RWPE2 (cell line): ENCODE measurements at regions not wholly inside any gene's neighbourhood (a gene's known extent, or its start where the extent isn't known, plus 50 kb on each side); places are given as distances from the start of the nearest gene placed in this dataset.
A peak's percentile ranks its signal among the peaks of the same experiment; 100 is the strongest.

Source experiments
- ATAC-seq: fragments of 200-7000 bp; cut with Tn5 transposase; 3 replicates; pipeline ENCODE4 v1.9.1; 2021; ENCODE audit warnings: low read depth
- DNase-seq: peaks from one replicate; pipeline ENCODE4 v3.0.0-alpha.2; 2020; ENCODE audit warnings: low spot score
- H3K27ac ChIP-seq: fragments of 450-650 bp; 2 replicates; pipeline ENCODE4 v1.5.1; 2017; ENCODE audit warnings: mild to moderate bottlenecking; ENCODE audit not compliant: poor library complexity, severe bottlenecking
- H3K27me3 ChIP-seq: fragments of 250-450 bp; sonication (Bioruptor Pico); 2 replicates; pipeline ENCODE4 v1.5.1; 2021; ENCODE audit warnings: mild to moderate bottlenecking, moderate library complexity; ENCODE audit not compliant: insufficient read depth, poor library complexity, severe bottlenecking
- H3K36me3 ChIP-seq: fragments of 250-450 bp; sonication (Bioruptor Pico); 2 replicates; pipeline ENCODE4 v1.5.1; 2020; ENCODE audit warnings: low read depth, mild to moderate bottlenecking, moderate library complexity
- H3K4me1 ChIP-seq: fragments of 250-450 bp; sonication (Bioruptor Pico); 2 replicates; pipeline ENCODE4 v1.5.1; 2021; ENCODE audit warnings: mild to moderate bottlenecking, moderate library complexity; ENCODE audit not compliant: insufficient read depth, poor library complexity, severe bottlenecking
- H3K4me3 ChIP-seq: fragments of 250-450 bp; sonication (Bioruptor Pico); 2 replicates; pipeline ENCODE4 v1.5.1; 2021; ENCODE audit warnings: mild to moderate bottlenecking, moderate library complexity; ENCODE audit not compliant: severe bottlenecking
- H3K9me3 ChIP-seq: fragments of 250-450 bp; sonication (Bioruptor Pico); 2 replicates; pipeline ENCODE4 v1.5.1; 2021; ENCODE audit warnings: mild to moderate bottlenecking, moderate library complexity; ENCODE audit not compliant: severe bottlenecking
- TF ChIP-seq, protein P1 (sequence below): fragments of 450-650 bp; IDR thresholded peaks from one replicate; pipeline ENCODE4 v1.5.1; 2017; ENCODE audit warnings: mild to moderate bottlenecking, moderate library complexity; ENCODE audit not compliant: poor library complexity, severe bottlenecking

DNA sequence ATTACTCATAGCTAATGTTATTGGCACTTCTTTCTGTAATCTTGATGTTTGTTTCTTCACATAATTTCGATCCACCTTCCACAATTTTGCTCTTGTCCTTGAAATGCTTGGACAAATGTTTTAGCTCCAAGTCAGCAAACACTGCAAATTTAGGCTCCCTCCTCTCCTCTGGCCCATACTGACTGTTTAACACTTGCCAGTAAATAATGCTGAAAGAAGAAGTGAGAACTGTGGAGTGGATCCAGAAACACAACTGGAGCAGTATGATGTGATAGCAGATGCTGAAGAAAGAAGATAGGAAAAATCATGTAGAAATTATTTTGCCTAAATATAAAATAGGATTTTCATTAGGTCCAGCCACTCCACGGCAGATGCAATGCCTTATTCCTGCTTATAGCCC, 415.0 kb upstream of the GYPC start:
- H3K9me3 ChIP-seq = no peaks in the 10 kb centered on the region
- DNase-seq = no peak
- H3K27ac ChIP-seq = no peak overlapping the region
- ATAC-seq = no peak
- H3K27me3 ChIP-seq = no peaks in the 10 kb centered on the region
- TF ChIP-seq, protein P1, sequence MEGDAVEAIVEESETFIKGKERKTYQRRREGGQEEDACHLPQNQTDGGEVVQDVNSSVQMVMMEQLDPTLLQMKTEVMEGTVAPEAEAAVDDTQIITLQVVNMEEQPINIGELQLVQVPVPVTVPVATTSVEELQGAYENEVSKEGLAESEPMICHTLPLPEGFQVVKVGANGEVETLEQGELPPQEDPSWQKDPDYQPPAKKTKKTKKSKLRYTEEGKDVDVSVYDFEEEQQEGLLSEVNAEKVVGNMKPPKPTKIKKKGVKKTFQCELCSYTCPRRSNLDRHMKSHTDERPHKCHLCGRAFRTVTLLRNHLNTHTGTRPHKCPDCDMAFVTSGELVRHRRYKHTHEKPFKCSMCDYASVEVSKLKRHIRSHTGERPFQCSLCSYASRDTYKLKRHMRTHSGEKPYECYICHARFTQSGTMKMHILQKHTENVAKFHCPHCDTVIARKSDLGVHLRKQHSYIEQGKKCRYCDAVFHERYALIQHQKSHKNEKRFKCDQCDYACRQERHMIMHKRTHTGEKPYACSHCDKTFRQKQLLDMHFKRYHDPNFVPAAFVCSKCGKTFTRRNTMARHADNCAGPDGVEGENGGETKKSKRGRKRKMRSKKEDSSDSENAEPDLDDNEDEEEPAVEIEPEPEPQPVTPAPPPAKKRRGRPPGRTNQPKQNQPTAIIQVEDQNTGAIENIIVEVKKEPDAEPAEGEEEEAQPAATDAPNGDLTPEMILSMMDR = no peak
- no peaks in the 10 kb centered on the region for H3K36me3 ChIP-seq
- no peaks in the 10 kb centered on the region for H3K4me1 ChIP-seq
- no peak overlapping the region for H3K4me3 ChIP-seq

DNA sequence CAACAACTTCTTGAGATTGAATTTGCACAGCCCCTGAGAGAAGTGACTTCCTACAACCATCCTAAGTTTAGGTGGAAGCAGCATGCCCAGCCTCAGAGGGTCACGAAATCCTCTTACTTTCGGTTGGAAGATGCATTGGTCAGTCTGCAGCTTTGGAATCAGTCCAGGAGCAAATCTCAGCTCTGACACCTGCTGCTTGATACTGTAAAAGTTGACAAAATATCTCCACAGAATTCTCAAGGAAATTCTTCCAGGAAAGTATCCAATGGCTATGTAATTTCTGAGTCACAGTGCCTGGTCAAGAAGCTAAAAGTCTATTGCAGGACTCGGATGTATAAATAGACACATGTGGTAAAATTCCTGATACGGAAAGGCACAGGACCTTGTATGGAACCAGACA, 414.5 kb upstream of the GYPC start:
- H3K4me3 ChIP-seq = no peak overlapping the region

DNA sequence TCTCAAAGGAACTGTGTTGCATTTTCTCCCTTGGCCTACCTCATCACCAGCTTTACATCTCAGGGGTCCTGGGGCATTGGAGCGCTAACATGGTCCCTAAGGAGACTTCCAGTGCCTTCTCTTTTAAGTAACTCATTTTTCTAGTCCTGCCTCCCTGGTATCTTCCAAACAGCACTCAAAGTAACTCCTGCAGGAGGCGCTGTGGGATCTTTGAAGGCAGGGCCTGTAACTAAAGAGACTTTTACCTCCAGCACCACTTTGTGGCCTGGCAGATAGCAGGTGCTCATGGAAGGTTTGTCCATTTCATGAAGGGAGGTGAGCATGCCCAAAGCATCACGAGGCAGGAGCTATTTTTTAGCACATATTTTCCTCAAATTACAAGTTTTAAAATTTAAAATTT, 411.0 kb upstream of the GYPC start:
- no peaks in the 10 kb centered on the region for H3K27me3 ChIP-seq
- ATAC-seq = no peak

More for the DNA sequence above, 414.5 kb upstream of the GYPC start:
- no peaks in the 10 kb centered on the region for H3K36me3 ChIP-seq
- H3K27ac ChIP-seq = no peak overlapping the region
- DNase-seq (no peak), ATAC-seq (no peak)
- no peaks in the 10 kb centered on the region for H3K9me3 ChIP-seq
- no peaks in the 10 kb centered on the region for H3K4me1 ChIP-seq
- TF ChIP-seq, protein P1 = no peak
- no peaks in the 10 kb centered on the region for H3K27me3 ChIP-seq

DNA sequence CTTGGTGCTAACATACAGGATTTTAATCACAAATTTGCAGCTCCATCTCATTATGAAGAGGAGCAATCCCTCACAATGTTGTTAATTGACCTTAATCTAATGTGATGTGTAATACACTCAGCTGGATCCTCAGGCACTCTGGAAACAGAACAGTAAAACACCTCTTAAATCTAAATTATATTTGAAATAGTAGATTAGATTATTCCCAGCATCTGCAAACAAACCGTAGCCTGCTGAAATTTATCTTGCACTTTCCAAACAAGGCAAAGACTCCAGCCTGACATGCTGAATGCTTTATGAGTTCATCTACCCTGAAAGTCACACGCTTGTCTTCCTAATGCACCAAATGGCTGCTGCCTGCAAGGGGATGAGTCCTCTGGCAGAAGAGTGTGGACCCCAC, 402.3 kb upstream of the GYPC start:
- no peak for DNase-seq
- H3K27me3 ChIP-seq = no peaks in the 10 kb centered on the region
- TF ChIP-seq, protein P1 = no peak
- H3K9me3 ChIP-seq = no peaks in the 10 kb centered on the region
- H3K4me3 ChIP-seq = no peak overlapping the region
- H3K36me3 ChIP-seq = no peaks in the 10 kb centered on the region
- H3K4me1 ChIP-seq = no peaks in the 10 kb centered on the region
- H3K27ac ChIP-seq = no peak overlapping the region
- ATAC-seq = no peak

More for the DNA sequence above, 411.0 kb upstream of the GYPC start:
- Histone ChIP-seq H3K4me1 (no peaks in the 10 kb centered on the region), H3K36me3 (no peaks in the 10 kb centered on the region), H3K4me3 (no peak overlapping the region), H3K27ac (no peak overlapping the region), H3K9me3 (no peaks in the 10 kb centered on the region)
- DNase-seq = no peak
- TF ChIP-seq, protein P1 = peak; percentile 25

DNA sequence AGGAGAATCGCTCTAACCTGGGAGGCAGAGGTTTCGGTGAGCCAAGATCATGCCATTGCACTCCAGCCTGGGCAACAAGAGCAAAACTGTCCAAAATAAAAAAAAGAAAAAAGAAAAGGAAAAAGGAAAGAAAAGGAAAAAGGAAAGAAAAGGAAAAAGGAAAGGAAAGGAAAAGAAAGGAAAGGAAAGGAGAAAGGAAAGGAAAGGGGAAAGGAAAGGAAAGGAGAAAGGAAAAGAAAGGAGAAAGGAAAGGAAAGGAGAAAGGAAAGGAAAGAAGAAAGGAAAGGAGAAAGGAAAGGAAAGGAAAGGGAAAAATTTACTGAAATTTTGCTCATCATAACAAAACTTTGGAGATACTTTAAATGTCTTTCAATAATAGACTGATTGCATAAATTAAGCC, 391.3 kb upstream of the GYPC start:
- ATAC-seq (no peak), DNase-seq (no peak)
- Histone ChIP-seq H3K36me3 (no peaks in the 10 kb centered on the region), H3K27ac (no peak overlapping the region), H3K27me3 (peaks cover 3% of the 10 kb centered on the region), H3K4me1 (no peaks in the 10 kb centered on the region), H3K4me3 (no peak overlapping the region), H3K9me3 (no peaks in the 10 kb centered on the region)
- TF ChIP-seq, protein P1 = no peak
